GM23248 (cell line): ENCODE measurements at regions not wholly inside any gene's neighbourhood (a gene's known extent, or its start where the extent isn't known, plus 50 kb on each side); places are given as distances from the start of the nearest gene placed in this dataset.

Experiments
- DNase-seq: peaks from one replicate; pipeline ENCODE4 v3.0.0-alpha.2; 2015
- H2AFZ ChIP-seq: fragments of 200-600 bp; sonication (generic); 2 replicates; pipeline ENCODE4 v1.6.1; 2016; ENCODE audit warnings: antibody characterized with exemption
- H3F3A ChIP-seq: fragments of 200-600 bp; sonication (generic); 2 replicates; pipeline ENCODE4 v1.6.1; 2016; ENCODE audit warnings: mild to moderate bottlenecking, antibody characterized with exemption, mixed run types; ENCODE audit not compliant: insufficient read depth
- H3K27ac ChIP-seq: fragments of 200-600 bp; sonication (generic); 2 replicates; pipeline ENCODE4 v1.5.1; 2016; ENCODE audit warnings: mild to moderate bottlenecking
- H3K27me3 ChIP-seq: fragments of 200-600 bp; sonication (generic); replicated peaks from 2 replicates; pipeline ENCODE4 v1.6.1; 2016; ENCODE audit warnings: mild to moderate bottlenecking; ENCODE audit not compliant: insufficient read depth
- H3K36me3 ChIP-seq: fragments of 200-600 bp; sonication (generic); 2 replicates; pipeline ENCODE4 v1.6.1; 2016; ENCODE audit warnings: low read depth, mild to moderate bottlenecking
- H3K4me1 ChIP-seq: fragments of 200-600 bp; sonication (generic); 2 replicates; pipeline ENCODE4 v1.6.1; 2016; ENCODE audit warnings: mild to moderate bottlenecking; ENCODE audit not compliant: insufficient read depth
- H3K4me2 ChIP-seq: fragments of 200-600 bp; sonication (generic); one replicate; pipeline ENCODE4 v1.6.1; 2016; ENCODE audit warnings: mild to moderate bottlenecking; ENCODE audit not compliant: unreplicated experiment
- H3K4me3 ChIP-seq: fragments of 200-600 bp; sonication (generic); 2 replicates; pipeline ENCODE4 v1.5.1; 2016; ENCODE audit warnings: mild to moderate bottlenecking
- H3K79me2 ChIP-seq: fragments of 200-600 bp; sonication (generic); 2 replicates; pipeline ENCODE4 v1.6.1; 2016; ENCODE audit warnings: mild to moderate bottlenecking; ENCODE audit not compliant: insufficient read depth
- H3K9ac ChIP-seq: fragments of 200-600 bp; sonication (generic); 2 replicates; pipeline ENCODE4 v1.6.1; 2016; ENCODE audit warnings: mild to moderate bottlenecking
- H3K9me2 ChIP-seq: fragments of 200-600 bp; sonication (generic); 2 replicates; pipeline ENCODE4 v1.6.1; 2016; ENCODE audit warnings: mixed run types, mild to moderate bottlenecking, moderate library complexity; ENCODE audit not compliant: insufficient read depth
- H3K9me3 ChIP-seq: fragments of 200-600 bp; sonication (generic); one replicate; pipeline ENCODE4 v1.6.1; 2017; ENCODE audit warnings: low read depth
- H4K20me1 ChIP-seq: fragments of 200-600 bp; sonication (generic); 2 replicates; pipeline ENCODE4 v1.6.0; 2016; ENCODE audit not compliant: insufficient read depth
- EZH2 ChIP-seq: fragments of 200-600 bp; sonication (generic); IDR thresholded peaks from 2 replicates; pipeline ENCODE4 v1.6.1; 2018; ENCODE audit warnings: antibody characterized with exemption, mild to moderate bottlenecking; ENCODE audit not compliant: insufficient read depth, poor library complexity, severe bottlenecking
- EZH2phosphoT487 ChIP-seq: fragments of 200-600 bp; sonication (generic); IDR thresholded peaks from 2 replicates; pipeline ENCODE4 v1.6.1; 2018; ENCODE audit warnings: antibody characterized with exemption, moderate library complexity, mild to moderate bottlenecking, low read depth; ENCODE audit not compliant: insufficient read depth
- WGBS, 2 experiments: methylation state at CpG; one replicate each; pipeline ENCODE4 v1.1.6; 2015 to 2017; ENCODE audit warnings: low lambda C conversion rate in 2 of 2, low coverage in 1 of 2; ENCODE audit errors: missing lambda C conversion rate in 2 of 2; 5-methylcytosine and 5-hydroxymethylcytosine counted together
- in situ Hi-C: fragments of 300-500 bp; cut with MboI; formaldehyde crosslinking; loops from 2 replicates; pipeline ENCODE4 v1.15.0; 2020

GRCh38 chr10:36606234-36606839, 519.1 kb upstream of the ANKRD30A start:
- H2AFZ ChIP-seq: no peak overlapping the region
- in situ Hi-C loops: no loop called here
- WGBS, 2 experiments: 76 to 77% methylated on average over 5 of the region's 5 CpGs
- no peaks in the 10 kb centered on the region for H3K36me3 ChIP-seq
- no peak overlapping the region for H3K4me3 ChIP-seq
- H3K9me2 ChIP-seq: no peaks in the 10 kb centered on the region
- H4K20me1 ChIP-seq: no peaks in the 10 kb centered on the region
- H3K27ac ChIP-seq: no peak overlapping the region
- no peaks in the 10 kb centered on the region for H3K9me3 ChIP-seq
- H3K4me2 ChIP-seq: no peak overlapping the region
- no peaks in the 10 kb centered on the region for H3K79me2 ChIP-seq
- no peak overlapping the region for H3K9ac ChIP-seq
- H3F3A ChIP-seq: peaks cover 2% of the 10 kb centered on the region
- peaks cover 32% of the 10 kb centered on the region for H3K4me1 ChIP-seq
- TF ChIP-seq EZH2: no peak
- TF ChIP-seq EZH2phosphoT487: no peak
- H3K27me3 ChIP-seq: no peaks in the 10 kb centered on the region
- peak; percentile 4 for DNase-seq

- TF ChIP-seq EZH2phosphoT487 (no peak), EZH2 (no peak)
Observed at GRCh38 chr10:36604316-36604715, 521.1 kb upstream of the ANKRD30A start.

GRCh38 chr10:36603688-36604087, 521.7 kb upstream of the ANKRD30A start:
- H3K4me1 ChIP-seq: peaks cover 32% of the 10 kb centered on the region
- no peak for DNase-seq
- no peaks in the 10 kb centered on the region for H3K9me3 ChIP-seq
- H3K27ac ChIP-seq: no peak overlapping the region
- in situ Hi-C loops: no loop called here
- no peaks in the 10 kb centered on the region for H3K36me3 ChIP-seq
- no peaks in the 10 kb centered on the region for H3K9me2 ChIP-seq
- 84 to 88% methylated on average over 4 of the region's 4 CpGs for WGBS, 2 experiments
- H3F3A ChIP-seq: no peaks in the 10 kb centered on the region; the same call in none of the 2 replicates
- no peak overlapping the region for H3K9ac ChIP-seq
- no peak overlapping the region for H2AFZ ChIP-seq
- H3K4me2 ChIP-seq: no peak overlapping the region
- no peak overlapping the region for H3K4me3 ChIP-seq
- no peaks in the 10 kb centered on the region for H3K79me2 ChIP-seq
- no peaks in the 10 kb centered on the region for H3K27me3 ChIP-seq
- no peak for TF ChIP-seq EZH2phosphoT487
- no peak for TF ChIP-seq EZH2
- H4K20me1 ChIP-seq: no peaks in the 10 kb centered on the region

More at GRCh38 chr10:36604316-36604715, 521.1 kb upstream of the ANKRD30A start:
- no peaks in the 10 kb centered on the region; the same call in none of the 2 replicates for H3F3A ChIP-seq
- H3K9me3 ChIP-seq: no peaks in the 10 kb centered on the region
- H3K36me3 ChIP-seq: no peaks in the 10 kb centered on the region
- WGBS, 2 experiments: 64 to 72% methylated on average over 2 of the region's 2 CpGs
- H3K79me2 ChIP-seq: no peaks in the 10 kb centered on the region
- H3K4me3 ChIP-seq: no peak overlapping the region
- H2AFZ ChIP-seq: no peak overlapping the region
- no peak overlapping the region for H3K27ac ChIP-seq
- H3K9me2 ChIP-seq: no peaks in the 10 kb centered on the region
- no peak for DNase-seq
- H4K20me1 ChIP-seq: no peaks in the 10 kb centered on the region
- H3K4me1 ChIP-seq: peaks cover 32% of the 10 kb centered on the region
- no peak overlapping the region for H3K4me2 ChIP-seq
- in situ Hi-C loops: no loop called here
- H3K9ac ChIP-seq: no peak overlapping the region
- H3K27me3 ChIP-seq: no peaks in the 10 kb centered on the region

- no peak overlapping the region for H2AFZ ChIP-seq
- H3K27me3 ChIP-seq: no peaks in the 10 kb centered on the region
- H3K79me2 ChIP-seq: no peaks in the 10 kb centered on the region
- peaks cover 23% of the 10 kb centered on the region for H3K4me1 ChIP-seq
- no peak overlapping the region for H3K27ac ChIP-seq
- TF ChIP-seq EZH2 (no peak), EZH2phosphoT487 (no peak)
- no peaks in the 10 kb centered on the region for H4K20me1 ChIP-seq
- no peaks in the 10 kb centered on the region for H3F3A ChIP-seq
- 34 to 35% methylated on average over 4 of the region's 4 CpGs for WGBS, 2 experiments
- DNase-seq: peak; percentile 77
- H3K36me3 ChIP-seq: no peaks in the 10 kb centered on the region
- no peak overlapping the region for H3K9ac ChIP-seq
- H3K4me2 ChIP-seq: peak overlapping the region; percentile 12
- no peaks in the 10 kb centered on the region for H3K9me3 ChIP-seq
- no peak overlapping the region for H3K4me3 ChIP-seq
- in situ Hi-C loops: no loop called here
- no peaks in the 10 kb centered on the region for H3K9me2 ChIP-seq
Observed at GRCh38 chr10:36602374-36602773, 523.0 kb upstream of the ANKRD30A start.

- peaks cover 9% of the 10 kb centered on the region for H3K4me1 ChIP-seq
- no peak for TF ChIP-seq EZH2phosphoT487
- TF ChIP-seq EZH2: no peak
- H3K79me2 ChIP-seq: no peaks in the 10 kb centered on the region
- H3F3A ChIP-seq: no peaks in the 10 kb centered on the region
- H3K27ac ChIP-seq: no peak overlapping the region
- DNase-seq: no peak
- H3K9me3 ChIP-seq: no peaks in the 10 kb centered on the region
- H3K9ac ChIP-seq: no peak overlapping the region
- no peaks in the 10 kb centered on the region for H3K9me2 ChIP-seq
- 21 to 26% methylated on average over 3 of the region's 3 CpGs for WGBS, 2 experiments
- H2AFZ ChIP-seq: no peak overlapping the region
- H3K27me3 ChIP-seq: no peaks in the 10 kb centered on the region
- H4K20me1 ChIP-seq: no peaks in the 10 kb centered on the region
- no peaks in the 10 kb centered on the region for H3K36me3 ChIP-seq
- H3K4me2 ChIP-seq: no peak overlapping the region
- H3K4me3 ChIP-seq: no peak overlapping the region
- in situ Hi-C loops: no loop called here
Observed at GRCh38 chr10:36597756-36598320, 527.6 kb upstream of the ANKRD30A start.
